ENCODE measurements at regions not wholly inside any gene's neighbourhood (a gene's known extent, or its start where the extent isn't known, plus 50 kb on each side); places are given as distances from the start of the nearest gene placed in this dataset.

GRCh38 chr5:167614294-167615021 lies 677.0 kb upstream of the WWC1 start:
- intact Hi-C loops (cut with micrococcal nuclease) = no loop called here
- Mint-ChIP-seq H3K4me3 (no peak overlapping the region), H3K27ac (no peak overlapping the region), H3K27me3 (no peaks in the 10 kb centered on the region), H3K9me3 (ENCODE audit: insufficient read depth) (no peaks in the 10 kb centered on the region), H3K4me1 (no peaks in the 10 kb centered on the region)
- Histone ChIP-seq H3K36me3 (replicated peaks in 1 of 2; ENCODE audit: control extremely low read depth in 1 of 2, control insufficient read depth in 1 of 2, extremely low read depth in 1 of 2, insufficient read depth in 2 of 2, low read length in 1 of 2) (no peaks in the 10 kb centered on the region), H3K27me3 (replicated peaks in 1 of 4; ENCODE audit: control extremely low read depth in 1 of 4, control insufficient read depth in 3 of 4, insufficient read depth in 4 of 4, low read length in 3 of 4) (no peaks in the 10 kb centered on the region), H2AFZ (ENCODE audit: insufficient read depth, low read depth, low read length, poor library complexity, severe bottlenecking) (no peak overlapping the region), H4K20me1 (ENCODE audit: control insufficient read depth, insufficient read depth, low read length, poor library complexity, severe bottlenecking) (no peaks in the 10 kb centered on the region), H3K4me1 (ENCODE audit: control insufficient read depth in 2 of 2, insufficient read depth in 2 of 2, low read length in 2 of 2) (no peaks in the 10 kb centered on the region), H3K9me3 (ENCODE audit: control extremely low read depth in 1 of 3, control insufficient read depth in 2 of 3, insufficient read depth in 1 of 3, low read length in 2 of 3) (no peaks in the 10 kb centered on the region), H3K79me2 (ENCODE audit: control insufficient read depth, insufficient read depth, low read length) (no peaks in the 10 kb centered on the region), H3K4me2 (replicated peaks; ENCODE audit: low read depth, low read length, poor library complexity, severe bottlenecking) (no peak overlapping the region), H3K27ac (ENCODE audit: low read length in 2 of 2) (no peak overlapping the region), H3K4me3 (ENCODE audit: control extremely low read depth in 1 of 5, extremely low read depth in 1 of 5, insufficient read depth in 1 of 5, low read depth in 2 of 5, low read length in 4 of 5) (no peak overlapping the region), H3K9ac (ENCODE audit: low read length) (no peak overlapping the region)
- POLR2A ChIA-PET = no interaction called here
- TF ChIP-seq EZH2 (IDR thresholded peaks at IDR 0.05; ENCODE audit: borderline replicate concordance, insufficient read depth, low read depth, low read length, poor library complexity, severe bottlenecking) (no peak), CTCF (IDR thresholded peaks at IDR 0.05) (no peak)
- DNase-seq (no peak), ATAC-seq (ENCODE audit: low read depth) (no peak)
- CTCF ChIA-PET = no interaction called here
- 63% methylated on average over 2 of the region's 8 CpGs for WGBS (ENCODE audit: insufficient coverage)

GRCh38 chr5:167616043-167616890 lies 675.2 kb upstream of the WWC1 start:
- H3K27ac ChIP-seq (ENCODE audit: low read length in 2 of 2) = no peak overlapping the region
- intact Hi-C loops (cut with micrococcal nuclease) = no loop called here
- CTCF ChIA-PET = no interaction called here
- H3K9ac ChIP-seq (ENCODE audit: low read length) = no peak overlapping the region
- no peak for TF ChIP-seq CTCF (IDR thresholded peaks at IDR 0.05)
- no peak overlapping the region for H2AFZ ChIP-seq (ENCODE audit: insufficient read depth, low read depth, low read length, poor library complexity, severe bottlenecking)
- POLR2A ChIA-PET = no interaction called here
- H3K4me3 ChIP-seq (ENCODE audit: control extremely low read depth in 1 of 5, extremely low read depth in 1 of 5, insufficient read depth in 1 of 5, low read depth in 2 of 5, low read length in 4 of 5) = no peak overlapping the region
- H3K27me3 Mint-ChIP-seq = no peaks in the 10 kb centered on the region
- H3K4me1 ChIP-seq (ENCODE audit: control insufficient read depth in 2 of 2, insufficient read depth in 2 of 2, low read length in 2 of 2) = no peaks in the 10 kb centered on the region
- no peaks in the 10 kb centered on the region for H4K20me1 ChIP-seq (ENCODE audit: control insufficient read depth, insufficient read depth, low read length, poor library complexity, severe bottlenecking)
- H3K4me1 Mint-ChIP-seq = no peaks in the 10 kb centered on the region
- no peaks in the 10 kb centered on the region for H3K36me3 ChIP-seq (replicated peaks in 1 of 2; ENCODE audit: control extremely low read depth in 1 of 2, control insufficient read depth in 1 of 2, extremely low read depth in 1 of 2, insufficient read depth in 2 of 2, low read length in 1 of 2)
- WGBS (ENCODE audit: insufficient coverage) = no CpG with 5 or more reads among the region's 2 CpGs
- no peaks in the 10 kb centered on the region for H3K9me3 ChIP-seq (ENCODE audit: control extremely low read depth in 1 of 3, control insufficient read depth in 2 of 3, insufficient read depth in 1 of 3, low read length in 2 of 3)
- H3K4me3 Mint-ChIP-seq = no peak overlapping the region
- no peaks in the 10 kb centered on the region for H3K27me3 ChIP-seq (replicated peaks in 1 of 4; ENCODE audit: control extremely low read depth in 1 of 4, control insufficient read depth in 3 of 4, insufficient read depth in 4 of 4, low read length in 3 of 4)
- H3K9me3 Mint-ChIP-seq (ENCODE audit: insufficient read depth) = no peaks in the 10 kb centered on the region
- no peak overlapping the region for H3K4me2 ChIP-seq (replicated peaks; ENCODE audit: low read depth, low read length, poor library complexity, severe bottlenecking)
- no peak for ATAC-seq (ENCODE audit: low read depth)
- H3K79me2 ChIP-seq (ENCODE audit: control insufficient read depth, insufficient read depth, low read length) = no peaks in the 10 kb centered on the region
- DNase-seq = no peak
- no peak overlapping the region for H3K27ac Mint-ChIP-seq
